ENCODE measurements at regions not wholly inside any gene's neighbourhood (a gene's known extent, or its start where the extent isn't known, plus 50 kb on each side); places are given as distances from the start of the nearest gene placed in this dataset.
A peak's percentile ranks its signal among the peaks of the same experiment; 100 is the strongest.

GRCh38 chr11:111438846-111439520 lies 59.9 kb upstream of the POU2AF1 start:
- DNase-seq = no peak
- H3K4me3 Mint-ChIP-seq = no peak overlapping the region
- peaks cover 0 to 2% (median 0%) of the 10 kb centered on the region in 3 donors for H3K9me3 ChIP-seq (ENCODE audit: control extremely low read depth in 1 of 3, control insufficient read depth in 2 of 3, insufficient read depth in 1 of 3, low read length in 2 of 3)
- no peaks in the 10 kb centered on the region for H4K20me1 ChIP-seq (ENCODE audit: control insufficient read depth, insufficient read depth, low read length, poor library complexity, severe bottlenecking)
- peaks cover 39% of the 10 kb centered on the region for H3K4me1 Mint-ChIP-seq
- 51% methylated on average over 10 of the region's 11 CpGs for WGBS (ENCODE audit: insufficient coverage)
- intact Hi-C loops (cut with micrococcal nuclease) = no loop called here
- no peaks in the 10 kb centered on the region for H3K27me3 Mint-ChIP-seq
- POLR2A ChIA-PET = interaction anchor here (0.6 kb wide), 1 partner anchor 22 kb away, joined by 3 read pairs; no protein-coding TSS in a partner anchor
- no peak for TF ChIP-seq CTCF (IDR thresholded peaks at IDR 0.05)
- no peak for TF ChIP-seq EZH2 (IDR thresholded peaks at IDR 0.05; ENCODE audit: borderline replicate concordance, insufficient read depth, low read depth, low read length, poor library complexity, severe bottlenecking)
- no peak overlapping the region for H3K27ac ChIP-seq (ENCODE audit: low read length in 2 of 2)
- peak overlapping the region; percentile 39 for H3K4me2 ChIP-seq (replicated peaks; ENCODE audit: low read depth, low read length, poor library complexity, severe bottlenecking)
- CTCF ChIA-PET = interaction anchor here (0.8 to 4.4 kb wide), 8 partner anchors 8 to 1004 kb away, joined by 3 to 54 read pairs (median 10); no protein-coding TSS in a partner anchor
- H3K9ac ChIP-seq (ENCODE audit: low read length) = no peak overlapping the region
- H3K4me3 ChIP-seq (ENCODE audit: control extremely low read depth in 1 of 5, extremely low read depth in 1 of 5, insufficient read depth in 1 of 5, low read depth in 2 of 5, low read length in 4 of 5) = no peak overlapping the region
- peak overlapping the region; percentile 1 for H2AFZ ChIP-seq (ENCODE audit: insufficient read depth, low read depth, low read length, poor library complexity, severe bottlenecking)
- H3K79me2 ChIP-seq (ENCODE audit: control insufficient read depth, insufficient read depth, low read length) = no peaks in the 10 kb centered on the region
- no peaks in the 10 kb centered on the region for H3K9me3 Mint-ChIP-seq (ENCODE audit: insufficient read depth)
- no peak overlapping the region for H3K27ac Mint-ChIP-seq
- H3K36me3 ChIP-seq (replicated peaks in 1 of 2; ENCODE audit: control extremely low read depth in 1 of 2, control insufficient read depth in 1 of 2, extremely low read depth in 1 of 2, insufficient read depth in 2 of 2, low read length in 1 of 2) = no peaks in the 10 kb centered on the region
- H3K4me1 ChIP-seq (ENCODE audit: control insufficient read depth in 2 of 2, insufficient read depth in 2 of 2, low read length in 2 of 2) = peaks cover 15 to 29% of the 10 kb centered on the region in 2 donors
- peaks cover 0 to 3% (median 0%) of the 10 kb centered on the region in 4 experiments for H3K27me3 ChIP-seq (replicated peaks in 1 of 4; ENCODE audit: control extremely low read depth in 1 of 4, control insufficient read depth in 3 of 4, insufficient read depth in 4 of 4, low read length in 3 of 4)
- ATAC-seq (ENCODE audit: low read depth) = peak; percentile 22

- ChIA-PET POLR2A (interaction anchor here (0.7 kb wide), 1 partner anchor 156 kb away, joined by 3 read pairs; no protein-coding TSS in a partner anchor), CTCF (interaction anchor here (0.8 to 4.4 kb wide), 10 partner anchors 9 to 404 kb away, joined by 3 to 54 read pairs (median 10); no protein-coding TSS in a partner anchor)
- no peak overlapping the region for H3K4me2 ChIP-seq (replicated peaks; ENCODE audit: low read depth, low read length, poor library complexity, severe bottlenecking)
- Mint-ChIP-seq H3K4me1 (peaks cover 37% of the 10 kb centered on the region), H3K9me3 (ENCODE audit: insufficient read depth) (no peaks in the 10 kb centered on the region), H3K27ac (no peak overlapping the region), H3K27me3 (no peaks in the 10 kb centered on the region), H3K4me3 (peak overlapping the region; percentile 3)
- no peak for DNase-seq
- intact Hi-C loops (cut with micrococcal nuclease) = no loop called here
- ATAC-seq (ENCODE audit: low read depth) = no peak
- H3K9ac ChIP-seq (ENCODE audit: low read length) = no peak overlapping the region
- H2AFZ ChIP-seq (ENCODE audit: insufficient read depth, low read depth, low read length, poor library complexity, severe bottlenecking) = no peak overlapping the region
- H4K20me1 ChIP-seq (ENCODE audit: control insufficient read depth, insufficient read depth, low read length, poor library complexity, severe bottlenecking) = no peaks in the 10 kb centered on the region
- TF ChIP-seq CTCF (IDR thresholded peaks at IDR 0.05) = no peak
- TF ChIP-seq EZH2 (IDR thresholded peaks at IDR 0.05; ENCODE audit: borderline replicate concordance, insufficient read depth, low read depth, low read length, poor library complexity, severe bottlenecking) = no peak
- no peaks in the 10 kb centered on the region for H3K36me3 ChIP-seq (replicated peaks in 1 of 2; ENCODE audit: control extremely low read depth in 1 of 2, control insufficient read depth in 1 of 2, extremely low read depth in 1 of 2, insufficient read depth in 2 of 2, low read length in 1 of 2)
- H3K79me2 ChIP-seq (ENCODE audit: control insufficient read depth, insufficient read depth, low read length) = no peaks in the 10 kb centered on the region
- H3K27me3 ChIP-seq (replicated peaks in 1 of 4; ENCODE audit: control extremely low read depth in 1 of 4, control insufficient read depth in 3 of 4, insufficient read depth in 4 of 4, low read length in 3 of 4) = peaks cover 0 to 3% (median 0%) of the 10 kb centered on the region in 4 experiments
- peaks cover 0 to 2% (median 0%) of the 10 kb centered on the region in 3 donors for H3K9me3 ChIP-seq (ENCODE audit: control extremely low read depth in 1 of 3, control insufficient read depth in 2 of 3, insufficient read depth in 1 of 3, low read length in 2 of 3)
- no peak overlapping the region for H3K27ac ChIP-seq (ENCODE audit: low read length in 2 of 2)
- WGBS (ENCODE audit: insufficient coverage) = 94% methylated on average over 3 of the region's 3 CpGs
- H3K4me1 ChIP-seq (ENCODE audit: control insufficient read depth in 2 of 2, insufficient read depth in 2 of 2, low read length in 2 of 2) = peaks cover 15 to 29% of the 10 kb centered on the region in 2 donors
- no peak overlapping the region for H3K4me3 ChIP-seq (ENCODE audit: control extremely low read depth in 1 of 5, extremely low read depth in 1 of 5, insufficient read depth in 1 of 5, low read depth in 2 of 5, low read length in 4 of 5)
Measured at GRCh38 chr11:111438168-111438567, 59.1 kb upstream of the POU2AF1 start.
